ENCODE measurements at regions not wholly inside any gene's neighbourhood (a gene's known extent, or its start where the extent isn't known, plus 50 kb on each side); places are given as distances from the start of the nearest gene placed in this dataset.
"Not testable (repeated sequence)": the region's sequence is repeated elsewhere in the genome, so short reads cannot be mapped to it uniquely, and the experiment has no call there.

DNA sequence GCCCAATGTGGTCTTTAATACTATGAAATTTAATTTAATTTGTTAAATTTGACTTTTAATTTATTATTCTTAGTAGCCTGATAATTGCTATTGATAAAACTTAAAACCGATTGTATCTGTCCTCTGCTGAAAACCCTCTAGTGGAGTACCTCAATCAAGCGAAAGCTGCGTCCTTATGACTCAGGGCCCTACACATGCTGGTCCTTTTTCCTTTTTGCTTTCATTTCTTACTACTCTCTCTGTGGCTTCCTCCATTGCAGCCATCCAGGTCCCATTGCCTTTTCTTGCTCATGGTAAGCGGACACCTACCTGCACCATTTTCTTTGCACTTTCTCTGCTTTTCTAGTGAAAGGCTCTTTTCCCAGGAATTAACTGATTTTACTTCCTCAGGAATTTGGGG lies 301.1 kb downstream of the INHBA start:
- TF ChIP-seq, protein P1, sequence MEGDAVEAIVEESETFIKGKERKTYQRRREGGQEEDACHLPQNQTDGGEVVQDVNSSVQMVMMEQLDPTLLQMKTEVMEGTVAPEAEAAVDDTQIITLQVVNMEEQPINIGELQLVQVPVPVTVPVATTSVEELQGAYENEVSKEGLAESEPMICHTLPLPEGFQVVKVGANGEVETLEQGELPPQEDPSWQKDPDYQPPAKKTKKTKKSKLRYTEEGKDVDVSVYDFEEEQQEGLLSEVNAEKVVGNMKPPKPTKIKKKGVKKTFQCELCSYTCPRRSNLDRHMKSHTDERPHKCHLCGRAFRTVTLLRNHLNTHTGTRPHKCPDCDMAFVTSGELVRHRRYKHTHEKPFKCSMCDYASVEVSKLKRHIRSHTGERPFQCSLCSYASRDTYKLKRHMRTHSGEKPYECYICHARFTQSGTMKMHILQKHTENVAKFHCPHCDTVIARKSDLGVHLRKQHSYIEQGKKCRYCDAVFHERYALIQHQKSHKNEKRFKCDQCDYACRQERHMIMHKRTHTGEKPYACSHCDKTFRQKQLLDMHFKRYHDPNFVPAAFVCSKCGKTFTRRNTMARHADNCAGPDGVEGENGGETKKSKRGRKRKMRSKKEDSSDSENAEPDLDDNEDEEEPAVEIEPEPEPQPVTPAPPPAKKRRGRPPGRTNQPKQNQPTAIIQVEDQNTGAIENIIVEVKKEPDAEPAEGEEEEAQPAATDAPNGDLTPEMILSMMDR (conservative IDR thresholded peaks at IDR 0.05), result no peak
- no peaks in the 10 kb centered on the region for H3K36me3 Mint-ChIP-seq (ENCODE audit: low read depth)
- DNase-seq (ENCODE audit: low read depth, low spot score), result no peak
- H3K27ac Mint-ChIP-seq (ENCODE audit: unreplicated experiment), result no peak overlapping the region
- H3K4me1 Mint-ChIP-seq, result no peaks in the 10 kb centered on the region
- no peaks in the 10 kb centered on the region for H3K9me3 Mint-ChIP-seq
- no peak overlapping the region for H3K4me3 Mint-ChIP-seq
- peaks cover 2% of the 10 kb centered on the region for H3K27me3 Mint-ChIP-seq (ENCODE audit: low read depth)

DNA sequence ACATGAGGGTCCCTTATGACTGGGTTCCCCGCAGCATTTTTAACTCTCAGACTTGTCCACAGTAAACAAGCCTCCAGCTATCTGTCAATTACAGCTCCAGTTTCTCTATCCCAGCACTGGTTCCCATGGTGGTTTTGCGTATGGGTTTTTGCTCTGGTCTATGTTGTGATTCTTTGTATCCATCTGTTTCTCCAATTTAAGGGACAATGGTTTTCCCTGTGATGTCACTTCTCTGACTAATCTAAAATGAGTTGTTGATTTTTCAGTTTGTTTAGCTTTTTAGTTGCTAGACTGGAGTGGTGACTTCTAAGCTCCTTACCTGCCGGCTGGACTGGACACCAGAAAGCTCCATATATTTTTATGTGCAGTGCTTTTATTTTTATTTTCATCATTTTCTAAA lies 303.7 kb downstream of the INHBA start:
- TF ChIP-seq, protein P1 (conservative IDR thresholded peaks at IDR 0.05), result no peak
- Mint-ChIP-seq H3K4me1 (no peaks in the 10 kb centered on the region), H3K27me3 (ENCODE audit: low read depth) (peaks cover 2% of the 10 kb centered on the region), H3K4me3 (no peak overlapping the region), H3K9me3 (peaks cover 9% of the 10 kb centered on the region), H3K27ac (ENCODE audit: unreplicated experiment) (no peak overlapping the region), H3K36me3 (ENCODE audit: low read depth) (no peaks in the 10 kb centered on the region)
- no peak for DNase-seq (ENCODE audit: low read depth, low spot score)

DNA sequence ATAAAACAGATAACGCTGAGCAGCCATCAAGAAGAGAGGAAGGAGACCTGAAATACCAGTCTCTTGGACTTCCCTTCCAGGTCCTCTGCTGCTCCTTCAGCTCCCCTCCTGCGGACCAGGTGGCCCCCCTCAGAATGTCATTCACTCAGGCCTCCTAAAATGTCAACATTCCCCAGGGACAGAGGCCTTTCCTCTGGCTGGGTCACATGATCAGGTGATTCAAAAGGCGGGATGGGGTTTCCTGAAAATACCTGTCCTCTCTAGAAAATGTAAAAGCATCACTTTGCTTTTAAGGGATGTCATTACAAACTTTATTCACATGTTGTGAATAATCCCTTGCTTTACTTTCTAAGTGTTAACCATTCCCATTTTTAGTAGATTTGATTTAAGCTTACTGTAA lies 311.1 kb downstream of the INHBA start:
- Mint-ChIP-seq H3K27ac (ENCODE audit: unreplicated experiment) (no peak overlapping the region), H3K4me1 (no peaks in the 10 kb centered on the region), H3K9me3 (peaks cover 13% of the 10 kb centered on the region), H3K36me3 (ENCODE audit: low read depth) (no peaks in the 10 kb centered on the region), H3K27me3 (ENCODE audit: low read depth) (peaks cover under 1% of the 10 kb centered on the region), H3K4me3 (no peak overlapping the region)
- DNase-seq (ENCODE audit: low read depth, low spot score), result no peak
- TF ChIP-seq, protein P1 (conservative IDR thresholded peaks at IDR 0.05), result no peak

DNA sequence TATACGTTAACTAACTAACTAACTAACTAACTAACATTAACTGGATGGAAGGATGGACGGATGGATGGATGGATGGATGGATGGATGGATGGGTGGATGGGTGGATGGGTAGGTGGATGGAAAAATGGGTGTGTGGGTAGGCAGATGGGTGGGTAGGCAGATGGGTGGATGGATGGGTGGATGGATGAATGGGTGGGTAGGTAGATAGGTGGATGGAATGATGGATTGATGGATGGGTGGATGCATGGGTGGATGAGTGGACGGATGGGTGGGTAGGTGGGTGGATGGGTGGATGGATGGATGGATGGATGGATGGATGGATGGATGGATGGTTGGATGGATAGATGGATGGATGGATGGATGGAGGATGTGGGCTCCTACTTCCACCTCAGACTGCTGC lies 314.0 kb downstream of the INHBA start:
- H3K9me3 Mint-ChIP-seq; H3K36me3 Mint-ChIP-seq (ENCODE audit: low read depth); H3K4me3 Mint-ChIP-seq; H3K27me3 Mint-ChIP-seq (ENCODE audit: low read depth); H3K4me1 Mint-ChIP-seq; DNase-seq (ENCODE audit: low read depth, low spot score); H3K27ac Mint-ChIP-seq (ENCODE audit: unreplicated experiment): not testable (repeated sequence)

DNA sequence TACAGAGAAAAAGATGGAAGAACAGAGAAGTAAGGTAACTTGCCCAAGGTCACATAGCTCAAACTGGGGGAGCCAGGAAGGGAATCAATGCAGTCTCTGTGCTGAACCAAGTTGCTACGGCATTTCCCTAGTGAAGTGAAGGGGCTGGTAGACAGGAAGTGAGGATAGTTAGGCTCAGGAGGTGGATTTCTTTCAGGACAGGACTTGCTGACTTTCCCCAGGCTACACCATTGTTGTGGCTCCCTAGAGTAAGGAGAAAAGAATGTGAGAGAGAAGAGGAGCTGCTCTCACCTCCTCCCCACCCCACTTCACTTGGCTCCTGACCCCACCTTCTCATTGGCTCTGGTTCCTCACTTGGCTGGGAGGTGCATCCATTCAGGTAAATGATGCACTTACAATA lies 316.9 kb downstream of the INHBA start:
- Mint-ChIP-seq H3K27ac (ENCODE audit: unreplicated experiment) (no peak overlapping the region), H3K27me3 (ENCODE audit: low read depth) (no peaks in the 10 kb centered on the region), H3K4me1 (no peaks in the 10 kb centered on the region), H3K36me3 (ENCODE audit: low read depth) (no peaks in the 10 kb centered on the region), H3K9me3 (no peaks in the 10 kb centered on the region), H3K4me3 (no peak overlapping the region)
- no peak for DNase-seq (ENCODE audit: low read depth, low spot score)
- TF ChIP-seq, protein P1 (conservative IDR thresholded peaks at IDR 0.05), result no peak

DNA sequence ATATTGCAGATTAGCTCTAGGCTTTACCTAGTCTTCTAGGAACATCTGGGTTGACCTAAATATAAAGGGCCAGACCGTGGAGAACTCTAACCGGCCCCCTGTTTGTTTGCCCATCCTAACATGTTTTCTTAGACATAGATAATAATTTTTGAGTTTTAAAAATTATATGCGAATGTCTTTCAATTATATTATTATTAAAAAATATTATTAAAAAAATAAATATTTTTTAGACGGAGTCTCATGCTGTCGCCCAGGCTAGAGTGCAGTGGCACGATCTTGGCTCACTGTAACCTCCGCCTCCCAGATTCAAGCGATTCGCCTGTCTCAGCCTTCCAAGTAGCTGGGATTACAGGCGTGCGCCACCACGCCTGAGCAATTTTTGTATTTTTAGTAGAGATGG lies 318.5 kb downstream of the INHBA start:
- H3K36me3 Mint-ChIP-seq (ENCODE audit: low read depth), result no peaks in the 10 kb centered on the region
- H3K9me3 Mint-ChIP-seq, result no peaks in the 10 kb centered on the region
- H3K27ac Mint-ChIP-seq (ENCODE audit: unreplicated experiment), result no peak overlapping the region
- no peaks in the 10 kb centered on the region for H3K27me3 Mint-ChIP-seq (ENCODE audit: low read depth)
- no peaks in the 10 kb centered on the region for H3K4me1 Mint-ChIP-seq
- TF ChIP-seq, protein P1 (conservative IDR thresholded peaks at IDR 0.05), result no peak
- no peak for DNase-seq (ENCODE audit: low read depth, low spot score)
- no peak overlapping the region for H3K4me3 Mint-ChIP-seq

Measured in neural crest cell (in vitro differentiated cells).